Erythroblast (primary cell): ENCODE measurements at regions not wholly inside any gene's neighbourhood (a gene's known extent, or its start where the extent isn't known, plus 50 kb on each side); places are given as distances from the start of the nearest gene placed in this dataset.

Experiments used
- GATA1 ChIP-seq: IDR thresholded peaks from 2 replicates; pipeline ENCODE4 v1.6.1; 2011; ENCODE audit warnings: low read depth, mild to moderate bottlenecking, control low read depth, low read length, moderate library complexity
- POLR2A ChIP-seq: IDR thresholded peaks from 2 replicates; pipeline ENCODE4 v1.6.1; 2011; ENCODE audit warnings: mild to moderate bottlenecking, low read length

DNA sequence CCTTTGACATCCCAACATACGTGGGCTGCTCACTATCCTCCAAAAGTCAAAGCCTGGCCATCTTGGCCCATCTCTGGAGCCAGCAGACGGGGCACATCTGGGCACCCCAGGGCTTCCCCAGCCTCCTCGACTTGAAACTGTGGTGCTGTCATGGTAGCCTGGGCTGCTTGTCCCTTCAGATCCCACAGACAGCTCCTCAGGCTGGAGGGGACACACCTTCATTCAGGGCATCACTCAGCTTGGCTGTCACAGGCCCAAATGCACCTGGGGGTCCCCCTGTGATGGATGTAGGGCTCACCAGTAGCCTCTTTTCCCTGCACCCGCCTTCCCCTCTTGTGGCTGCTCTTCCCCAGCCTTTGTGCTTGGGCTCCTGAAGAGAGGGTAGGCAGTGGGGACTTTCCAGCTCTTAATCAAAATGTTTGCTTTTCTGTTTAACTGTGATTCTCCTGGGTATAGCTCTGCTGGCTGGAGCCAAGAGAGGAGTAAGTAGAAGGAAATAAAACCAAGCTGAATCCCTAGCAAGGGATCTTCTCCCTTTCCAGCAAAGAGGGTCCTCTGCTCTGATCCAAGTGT lies 92.3 kb downstream of the GYPC start:
- no peak for TF ChIP-seq POLR2A
- no peak for TF ChIP-seq GATA1
